ENCODE measurements at regions not wholly inside any gene's neighbourhood (a gene's known extent, or its start where the extent isn't known, plus 50 kb on each side); places are given as distances from the start of the nearest gene placed in this dataset.

GRCh38 chr22:49655168-49655812 is 172.4 kb downstream of the BRD1 start:
- TF ChIP-seq CTCF (IDR thresholded peaks at IDR 0.05), result no peak
- TF ChIP-seq POLR2A (IDR thresholded peaks at IDR 0.05), result no peak

All from esophagus squamous epithelium (tissue), 4 donors.